ENCODE measurements at regions not wholly inside any gene's neighbourhood (a gene's known extent, or its start where the extent isn't known, plus 50 kb on each side); places are given as distances from the start of the nearest gene placed in this dataset.
A peak's percentile ranks its signal among the peaks of the same experiment; 100 is the strongest.

DNA sequence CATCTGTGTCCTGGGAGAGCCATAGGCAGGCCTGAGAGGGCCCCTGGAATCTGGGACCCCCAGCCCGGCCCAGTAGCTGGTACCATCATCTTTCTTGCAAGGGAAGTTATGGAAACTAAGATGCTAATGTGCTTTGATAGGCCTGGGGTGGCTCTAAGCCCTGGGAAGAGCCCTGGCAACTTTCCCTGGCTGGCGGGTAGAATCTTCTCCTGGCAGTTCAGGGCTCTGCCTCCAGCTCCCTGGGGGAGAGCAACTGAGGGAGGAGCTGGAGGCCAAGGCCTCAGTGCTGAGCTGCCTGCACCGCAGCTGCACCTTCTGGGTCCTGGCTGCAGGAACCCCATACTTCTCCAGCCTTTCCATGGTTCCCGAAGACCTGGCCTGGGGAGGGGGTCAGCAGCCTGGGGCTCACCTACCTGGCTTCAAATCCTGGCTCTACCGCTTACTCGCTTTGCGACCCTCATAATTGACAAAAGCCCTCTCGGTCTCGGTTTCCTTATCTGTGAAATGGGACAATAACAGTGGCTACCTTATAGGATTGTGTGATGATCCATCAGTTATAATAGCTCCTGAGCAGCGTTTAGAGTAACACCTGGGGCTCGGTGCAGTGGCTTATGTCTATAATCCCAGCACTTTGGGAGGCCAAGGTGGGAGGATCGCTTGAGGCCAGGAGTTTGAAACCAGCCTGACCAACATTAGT lies 333.7 kb downstream of the SEC14L1 start:
- no peak for DNase-seq (ENCODE audit: low read depth in 2 of 2)

DNA sequence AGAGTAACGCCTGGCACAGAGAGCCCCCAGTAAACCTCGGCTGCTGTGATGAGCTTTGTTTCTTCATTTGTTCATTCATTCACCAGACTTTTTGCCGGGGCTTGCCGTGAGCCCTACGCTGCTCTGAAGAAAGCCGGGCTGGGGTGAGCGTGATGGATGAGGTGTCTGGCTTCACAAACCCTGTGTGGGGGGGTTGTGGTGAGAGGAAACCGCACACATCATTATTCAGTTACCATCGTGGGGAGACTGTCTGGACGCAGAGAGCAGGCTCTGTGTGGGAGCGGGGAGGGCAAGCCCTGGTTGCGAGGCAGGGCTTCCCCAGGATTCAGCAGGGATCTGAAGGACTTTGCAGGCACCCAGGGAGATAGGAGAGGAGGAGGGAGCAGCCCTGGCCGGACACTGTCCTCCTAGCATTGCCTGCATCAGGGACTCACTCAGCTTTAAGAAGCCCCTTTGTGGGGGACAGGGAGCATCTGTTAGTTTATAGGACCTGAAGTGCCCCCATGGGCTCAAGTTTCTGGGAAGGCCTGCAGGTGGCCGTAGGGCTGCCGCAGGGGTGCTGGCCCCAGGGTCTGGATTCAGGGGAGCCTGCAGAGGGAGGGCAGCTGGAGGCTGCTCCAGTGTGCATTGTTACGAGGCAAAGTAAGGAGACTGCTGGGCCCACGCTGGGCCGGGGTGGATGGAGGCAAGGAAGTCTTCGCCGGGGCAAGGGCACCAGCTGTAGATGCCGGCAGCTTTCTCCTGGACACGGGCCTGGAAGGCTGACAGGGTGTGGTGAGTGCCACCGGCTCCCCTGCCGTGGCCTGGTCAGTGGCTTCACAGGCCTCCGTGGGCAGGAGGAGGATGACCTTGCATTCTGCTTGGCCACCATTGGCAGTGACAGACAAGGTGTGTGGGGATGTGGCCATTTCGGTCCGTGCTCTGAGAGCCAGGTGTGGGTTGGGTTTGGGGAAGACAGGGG lies 334.5 kb downstream of the SEC14L1 start:
- DNase-seq (ENCODE audit: low read depth in 2 of 2) = peak; percentile 52 to 64

DNA sequence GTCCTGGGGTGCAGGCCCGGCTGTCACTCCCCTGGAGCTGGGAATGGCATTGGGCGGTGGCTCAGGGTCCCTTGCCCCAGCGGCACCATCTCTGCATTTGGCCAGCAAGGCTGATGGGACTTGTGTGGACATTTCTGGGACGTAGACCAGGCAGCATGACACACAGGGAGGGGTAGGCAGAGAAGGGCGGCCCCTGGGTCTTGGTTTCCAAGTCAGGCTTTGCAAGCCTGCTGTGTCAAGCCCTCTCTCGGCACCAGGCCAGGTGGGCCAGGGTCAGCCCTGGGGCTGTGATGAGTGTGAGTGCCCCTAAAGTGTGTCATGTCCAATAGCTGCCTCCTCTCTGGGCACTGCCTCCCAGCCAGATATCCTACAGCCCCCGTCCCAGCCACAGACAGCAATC lies 335.2 kb downstream of the SEC14L1 start:
- no peak for DNase-seq (ENCODE audit: low read depth in 2 of 2)

DNA sequence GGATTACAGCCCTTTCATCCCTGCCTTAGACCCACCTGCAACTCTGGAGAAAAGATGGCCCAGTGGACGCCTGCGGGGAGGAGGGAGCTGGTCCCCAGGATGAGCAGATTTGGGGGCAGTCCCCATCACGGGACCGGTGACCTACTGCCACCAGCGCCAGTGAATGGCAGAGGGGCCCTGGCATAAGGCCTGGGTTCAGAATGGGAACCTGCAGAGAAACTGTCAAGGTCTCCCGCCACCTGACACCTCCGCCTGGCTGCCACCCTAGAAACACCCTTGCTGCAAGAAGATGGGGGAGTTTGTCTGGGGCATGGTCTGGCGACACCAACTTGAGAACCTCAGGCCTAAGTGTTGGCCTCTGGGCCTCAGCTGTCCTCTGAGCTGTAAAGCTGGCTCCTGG lies 335.7 kb downstream of the SEC14L1 start:
- no peak for DNase-seq (ENCODE audit: low read depth in 2 of 2)

DNA sequence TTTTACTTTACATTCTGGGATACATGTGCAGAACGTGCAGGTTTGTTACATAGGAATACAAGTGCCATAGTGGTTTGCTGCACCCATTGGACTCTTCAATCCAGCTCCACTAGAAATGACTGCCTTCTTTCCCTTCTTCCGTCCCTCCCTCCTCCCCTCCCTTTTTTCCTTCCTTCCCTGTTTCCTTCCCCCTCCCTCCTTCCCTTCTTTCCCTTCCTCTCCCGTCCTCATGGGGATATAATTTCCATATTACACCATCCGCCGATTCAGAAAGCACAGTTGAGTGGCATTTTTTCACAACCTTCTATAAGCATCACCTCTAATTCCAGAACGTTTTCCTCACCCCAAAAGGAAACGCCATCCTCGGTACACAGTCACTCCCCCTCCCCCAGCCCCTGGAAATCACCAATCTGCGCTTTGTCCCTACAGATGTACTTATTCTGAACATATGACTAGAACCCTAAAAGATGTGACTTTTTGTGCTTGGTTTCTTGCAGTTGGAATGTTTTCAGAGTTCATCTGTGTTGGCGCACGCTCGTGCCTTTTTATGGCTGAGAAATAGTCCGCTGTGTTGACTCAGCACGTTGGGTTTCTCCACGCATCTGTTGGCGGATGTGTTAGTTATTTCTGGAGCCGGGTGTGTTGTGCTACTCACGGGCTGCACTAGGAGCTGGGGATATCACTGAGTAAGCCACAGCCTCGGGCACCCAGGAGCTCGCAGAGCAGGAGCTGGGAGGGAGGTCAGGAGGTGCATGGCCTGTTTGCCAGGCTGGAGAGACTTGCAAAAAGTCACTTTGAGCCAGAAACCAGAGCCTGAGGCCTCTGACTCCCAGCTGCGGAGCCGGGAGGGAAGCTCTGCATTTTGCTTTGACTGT lies 336.4 kb downstream of the SEC14L1 start:
- no peak for DNase-seq (ENCODE audit: low read depth in 2 of 2)

DNA sequence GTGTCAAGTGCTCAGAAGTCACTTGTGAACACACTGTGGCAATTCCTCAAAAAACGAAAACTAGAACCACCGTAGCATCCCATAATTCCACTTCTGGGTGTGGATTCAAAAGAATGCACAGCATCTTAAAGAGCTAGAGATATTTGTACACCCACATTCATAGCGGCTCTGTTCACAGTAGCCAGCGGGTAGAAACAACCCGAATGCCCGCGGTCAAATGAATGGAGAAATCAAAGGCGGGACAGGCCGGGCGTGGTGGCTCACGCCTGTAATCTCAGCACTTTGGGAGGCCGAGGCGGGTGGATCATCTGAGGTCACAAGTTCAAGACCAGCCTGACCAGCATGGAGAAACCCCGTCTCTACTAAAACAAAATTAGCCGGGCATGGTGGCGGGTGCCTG lies 337.5 kb downstream of the SEC14L1 start:
- no peak for DNase-seq (ENCODE audit: low read depth in 2 of 2)

GRCh38 chr17:77478899-77479298 lies 338.1 kb downstream of the SEC14L1 start:
- no peak for DNase-seq (ENCODE audit: low read depth in 2 of 2)

DNA sequence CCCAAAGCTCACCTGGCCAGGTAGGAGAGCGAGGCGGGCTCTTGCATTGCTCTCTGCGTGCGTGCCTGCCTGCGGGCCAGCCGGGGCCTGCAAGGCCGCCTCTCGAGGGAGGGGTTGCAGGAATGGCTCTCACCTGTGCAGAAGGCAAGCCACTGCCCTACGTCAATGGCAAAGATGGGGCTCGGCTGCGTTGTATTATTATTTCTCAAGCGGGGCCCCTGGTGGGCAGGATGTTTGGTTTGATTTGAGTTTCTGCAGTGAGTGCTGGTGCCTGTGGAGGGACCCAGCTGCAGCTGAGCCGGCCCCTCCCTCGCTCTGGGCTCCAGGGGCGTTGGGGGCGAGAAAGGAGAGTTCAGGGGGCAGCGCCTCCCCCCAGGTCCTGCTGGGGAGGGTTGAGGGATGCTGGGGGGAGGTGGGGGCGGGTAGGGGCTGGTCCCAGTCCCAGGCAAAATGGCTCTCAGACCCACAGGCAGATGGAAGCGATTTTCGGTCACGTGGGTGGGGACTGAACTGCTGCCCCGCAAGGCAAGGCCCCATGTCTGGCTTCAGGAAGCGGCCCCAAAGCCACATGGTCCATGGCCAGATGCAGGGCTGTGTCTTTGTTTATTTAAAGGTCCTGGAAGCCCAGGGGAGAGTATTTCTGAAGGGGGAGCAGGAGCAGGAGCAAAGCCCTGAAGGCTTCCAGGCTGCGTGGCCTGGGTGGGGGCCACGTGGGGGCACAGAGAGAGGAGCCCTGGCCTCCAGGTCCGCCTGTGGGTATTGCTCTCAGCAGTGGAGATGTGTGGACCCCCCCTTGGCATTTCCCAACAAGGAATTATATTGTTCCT lies 338.8 kb downstream of the SEC14L1 start:
- no peak for DNase-seq (ENCODE audit: low read depth in 2 of 2)

- DNase-seq (ENCODE audit: low read depth in 2 of 2) = no peak
Observed at GRCh38 chr17:77480199-77480508, 339.4 kb downstream of the SEC14L1 start.

GRCh38 chr17:77480509-77481215 lies 339.9 kb downstream of the SEC14L1 start:
- DNase-seq (ENCODE audit: low read depth in 2 of 2) = no peak

DNA sequence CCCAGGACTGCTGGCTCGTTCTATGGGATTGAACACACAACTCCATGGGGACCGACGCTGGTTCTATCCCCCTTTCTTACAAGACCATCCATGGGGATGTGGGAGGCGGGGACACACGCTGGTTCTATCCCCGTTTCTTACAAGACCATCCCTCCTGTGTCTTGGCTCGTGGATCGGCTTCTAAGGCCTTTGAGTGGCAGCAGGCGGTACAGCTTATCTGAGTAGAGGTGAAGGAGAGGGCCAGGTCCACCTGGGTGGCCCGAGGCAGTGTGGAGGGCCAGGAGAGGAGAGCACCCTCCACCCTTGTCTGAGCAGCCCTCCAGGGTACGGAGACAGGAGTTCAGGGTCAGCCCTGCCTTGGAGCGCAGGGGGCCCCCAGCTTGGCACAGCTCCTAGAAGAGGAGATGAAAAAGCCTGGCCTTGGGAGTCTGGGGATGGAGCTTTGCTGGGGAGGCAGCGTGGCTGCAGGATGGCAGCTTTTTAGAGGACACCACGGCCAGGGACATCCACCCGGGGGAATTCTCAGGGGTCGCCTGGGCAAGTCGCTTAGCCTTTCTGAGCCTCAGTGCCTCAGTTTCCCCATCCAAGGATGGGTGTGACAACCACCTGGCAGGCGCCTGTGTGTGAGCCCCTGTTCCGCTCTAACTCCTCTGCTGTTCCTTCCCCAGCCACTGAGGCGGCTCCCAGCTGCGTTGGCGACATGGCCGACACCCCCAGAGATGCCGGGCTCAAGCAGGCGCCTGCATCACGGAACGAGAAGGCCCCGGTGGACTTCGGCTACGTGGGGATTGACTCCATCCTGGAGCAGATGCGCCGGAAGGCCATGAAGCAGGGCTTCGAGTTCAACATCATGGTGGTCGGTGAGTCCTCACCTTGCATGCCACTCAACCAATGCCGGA lies 341.0 kb downstream of the SEC14L1 start:
- DNase-seq (ENCODE audit: low read depth in 2 of 2) = no peak

- no peak for DNase-seq (ENCODE audit: low read depth in 2 of 2)
Observed at GRCh38 chr17:77482375-77483127, 341.8 kb downstream of the SEC14L1 start.

DNA sequence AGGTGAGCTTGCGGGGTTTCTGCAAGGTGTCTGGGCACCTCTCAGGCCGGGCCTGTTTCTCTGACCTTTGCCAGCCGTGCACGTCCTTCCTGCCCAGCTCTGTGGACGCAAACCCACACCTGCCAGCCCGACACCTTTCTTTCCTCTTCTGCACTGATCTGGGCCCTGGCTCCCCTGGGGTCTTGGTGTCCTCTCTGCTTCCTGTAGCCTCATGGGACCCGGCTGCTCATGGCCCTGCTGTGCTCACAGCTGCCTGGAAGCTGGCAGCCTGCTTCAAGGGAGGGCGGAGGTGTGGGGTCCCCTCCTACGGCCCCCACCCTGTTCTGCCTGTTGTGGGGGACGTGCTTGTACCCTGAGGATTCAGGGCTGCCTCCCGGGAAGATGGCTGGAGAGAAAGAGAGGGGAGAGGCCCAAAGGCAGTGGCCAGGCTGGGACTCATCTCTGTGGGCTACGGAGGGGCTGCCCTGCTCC lies 342.4 kb downstream of the SEC14L1 start:
- DNase-seq (ENCODE audit: low read depth in 2 of 2) = no peak

DNA sequence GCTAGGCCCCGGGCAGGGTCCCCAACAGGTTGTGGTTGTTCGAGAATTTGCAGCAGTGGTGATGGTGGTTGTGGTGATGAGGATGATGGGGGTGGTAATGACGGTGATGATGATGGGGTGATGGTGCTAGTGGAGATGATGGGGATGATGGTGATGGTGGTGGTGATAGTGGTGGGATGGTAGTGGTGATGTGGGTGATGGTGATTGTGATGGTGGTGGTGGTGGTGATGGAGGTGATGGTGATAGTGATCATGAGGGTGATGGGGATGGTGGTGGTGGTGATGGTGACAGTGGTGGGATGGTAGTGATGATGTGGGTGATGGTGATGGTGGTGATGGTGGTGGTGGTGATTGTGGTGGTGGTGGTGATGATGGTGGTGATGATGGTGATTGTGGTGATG lies 343.3 kb downstream of the SEC14L1 start:
- no peak for DNase-seq (ENCODE audit: low read depth in 2 of 2)

DNA sequence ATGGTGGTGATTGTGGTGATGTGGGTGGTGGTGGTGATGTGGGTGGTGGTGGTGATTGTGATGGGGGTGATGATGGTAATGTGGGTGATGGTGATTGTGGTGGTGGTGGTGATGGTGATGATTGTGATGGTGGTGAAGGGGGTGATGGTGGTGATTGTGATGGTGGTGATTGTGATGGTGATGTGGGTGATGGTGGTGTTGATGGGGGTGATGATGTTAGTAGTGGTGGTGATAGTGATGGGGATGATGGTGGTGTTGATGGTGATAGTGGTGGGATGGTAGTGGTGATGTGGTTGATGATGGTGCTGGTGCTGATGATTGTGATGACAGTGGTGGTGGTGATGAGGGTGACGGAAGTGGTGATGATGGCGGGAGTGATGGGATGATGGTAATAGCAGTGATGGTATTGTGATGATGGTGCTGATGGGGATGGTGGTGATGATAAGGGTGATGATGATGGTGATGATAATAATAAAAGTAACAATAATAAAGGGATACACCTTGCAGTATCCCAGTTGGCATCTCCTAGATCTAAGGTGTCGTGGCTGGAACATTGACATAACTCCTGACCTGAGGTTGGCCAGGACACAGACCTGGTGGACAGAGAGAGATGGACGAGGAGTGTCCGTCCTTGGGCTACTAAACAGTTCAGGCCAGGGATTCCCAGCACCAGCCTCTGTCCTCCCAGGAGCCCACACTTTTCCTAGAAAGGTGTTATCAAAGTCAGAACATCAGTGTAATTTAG lies 344.5 kb downstream of the SEC14L1 start:
- DNase-seq (ENCODE audit: low read depth in 2 of 2) = no peak

GRCh38 chr17:77487211-77487629 lies 346.5 kb downstream of the SEC14L1 start:
- DNase-seq (ENCODE audit: low read depth in 2 of 2) = no peak

- DNase-seq (ENCODE audit: low read depth in 2 of 2) = no peak
Observed at GRCh38 chr17:77487677-77488530, 347.1 kb downstream of the SEC14L1 start.
